Posterior cingulate gyrus (tissue), 11 donors: ENCODE measurements at regions not wholly inside any gene's neighbourhood (a gene's known extent, or its start where the extent isn't known, plus 50 kb on each side); places are given as distances from the start of the nearest gene placed in this dataset.

Experiments
- DNase-seq, 10 donors: peaks; one replicate each; pipeline versions ENCODE4 v3.0.0 to v3.0.0-alpha.2; 2020 to 2021; ENCODE audit warnings: mixed read lengths in 3 of 10
- intact Hi-C: fragments of 100-400 bp; cut with DNase I; formaldehyde crosslinking; loops from one replicate; pipeline ENCODE4 v1.15.1; 2023

GRCh38 chr5:4990017-4990416 lies 150.1 kb upstream of the ADAMTS16 start:
- no peak for DNase-seq
- intact Hi-C loops, result no loop called here

DNA sequence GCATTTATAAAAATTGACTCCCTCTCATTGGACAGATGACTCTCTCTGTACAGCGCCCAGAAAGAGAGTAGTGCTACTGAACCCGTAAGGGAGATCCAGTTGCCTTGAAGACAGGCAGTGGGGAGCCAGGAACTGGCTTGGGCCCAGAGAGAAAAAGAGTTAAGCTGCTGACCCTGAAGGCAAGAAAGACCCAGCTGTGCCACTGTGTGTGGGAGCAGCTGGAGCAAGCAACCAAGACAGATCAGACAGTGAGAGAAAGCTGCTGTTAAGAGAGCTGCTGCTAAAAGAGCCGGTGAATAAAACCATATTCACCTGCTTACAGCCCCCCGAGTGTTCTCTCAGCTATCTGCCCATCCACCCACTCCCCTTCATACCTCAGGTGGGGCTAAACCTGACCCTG lies 149.7 kb upstream of the ADAMTS16 start:
- no peak for DNase-seq
- intact Hi-C loops, result no loop called here

DNA sequence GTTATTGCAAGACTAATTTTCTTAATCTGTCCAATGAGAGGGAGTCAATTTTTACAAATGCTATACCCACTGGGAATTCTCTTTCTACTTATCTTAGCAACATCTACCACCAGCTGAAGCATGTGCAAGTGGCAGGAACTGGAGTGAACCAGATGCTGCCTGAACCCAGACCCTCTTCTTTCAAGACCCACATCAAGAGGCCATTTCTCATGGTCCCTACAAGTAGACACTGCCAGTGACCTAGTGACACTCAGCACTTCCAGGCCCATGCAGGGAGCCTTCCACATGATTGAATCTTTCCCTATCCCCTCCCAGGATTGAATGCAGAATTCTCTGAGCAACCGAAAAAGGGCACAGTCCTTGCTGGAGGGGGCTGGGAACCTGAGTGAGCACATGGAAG lies 148.2 kb upstream of the ADAMTS16 start:
- DNase-seq, result no peak
- intact Hi-C loops, result no loop called here

GRCh38 chr5:4995014-4995413 lies 145.1 kb upstream of the ADAMTS16 start:
- DNase-seq, result no peak
- intact Hi-C loops, result no loop called here

DNA sequence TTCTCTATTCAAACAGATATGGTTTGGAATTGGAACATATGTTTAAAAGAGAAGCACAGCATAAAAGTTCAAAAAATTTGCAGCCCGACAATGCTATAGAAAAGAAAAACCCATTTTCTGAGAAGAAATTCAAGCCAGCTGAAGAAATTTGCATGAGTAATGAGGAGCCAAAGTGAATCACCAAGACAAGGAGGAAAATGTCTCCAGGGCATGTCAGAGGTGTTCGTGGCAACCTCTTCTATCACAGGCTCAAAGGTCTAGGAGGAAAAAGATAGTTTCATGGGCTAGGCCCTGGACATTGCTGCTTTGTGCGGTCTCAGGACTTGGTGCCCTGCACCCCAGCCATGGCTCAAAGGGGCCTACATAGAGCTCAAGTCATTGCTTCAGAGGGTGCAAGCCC lies 134.8 kb upstream of the ADAMTS16 start:
- intact Hi-C loops, result no loop called here
- no peak for DNase-seq

- intact Hi-C loops, result no loop called here
These were observed 133.6 kb upstream of the ADAMTS16 start for GRCh38 chr5:5006548-5006947.

GRCh38 chr5:5009240-5009639 lies 130.9 kb upstream of the ADAMTS16 start:
- no peak for DNase-seq
- intact Hi-C loops, result no loop called here

More at GRCh38 chr5:5006548-5006947, 133.6 kb upstream of the ADAMTS16 start:
- no peak for DNase-seq

DNA sequence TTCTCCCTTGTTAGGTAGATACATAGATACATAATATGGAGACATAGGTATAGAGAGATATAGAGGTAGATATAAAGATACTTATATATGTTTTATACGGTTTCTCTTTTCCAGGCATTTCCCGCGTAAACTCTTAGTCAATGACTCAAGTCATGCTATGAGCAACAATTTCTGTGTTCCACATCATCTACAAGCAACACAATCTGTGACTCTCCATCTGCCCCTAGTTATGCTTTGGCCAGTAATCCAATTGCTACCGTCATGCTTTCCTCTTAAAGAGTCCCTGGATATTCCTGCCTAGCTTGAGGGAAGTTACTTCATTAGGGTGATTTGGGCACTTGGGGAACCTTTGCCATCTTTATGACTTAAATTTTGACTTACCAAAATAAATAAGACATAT lies 129.0 kb upstream of the ADAMTS16 start:
- intact Hi-C loops, result no loop called here
- no peak for DNase-seq

DNA sequence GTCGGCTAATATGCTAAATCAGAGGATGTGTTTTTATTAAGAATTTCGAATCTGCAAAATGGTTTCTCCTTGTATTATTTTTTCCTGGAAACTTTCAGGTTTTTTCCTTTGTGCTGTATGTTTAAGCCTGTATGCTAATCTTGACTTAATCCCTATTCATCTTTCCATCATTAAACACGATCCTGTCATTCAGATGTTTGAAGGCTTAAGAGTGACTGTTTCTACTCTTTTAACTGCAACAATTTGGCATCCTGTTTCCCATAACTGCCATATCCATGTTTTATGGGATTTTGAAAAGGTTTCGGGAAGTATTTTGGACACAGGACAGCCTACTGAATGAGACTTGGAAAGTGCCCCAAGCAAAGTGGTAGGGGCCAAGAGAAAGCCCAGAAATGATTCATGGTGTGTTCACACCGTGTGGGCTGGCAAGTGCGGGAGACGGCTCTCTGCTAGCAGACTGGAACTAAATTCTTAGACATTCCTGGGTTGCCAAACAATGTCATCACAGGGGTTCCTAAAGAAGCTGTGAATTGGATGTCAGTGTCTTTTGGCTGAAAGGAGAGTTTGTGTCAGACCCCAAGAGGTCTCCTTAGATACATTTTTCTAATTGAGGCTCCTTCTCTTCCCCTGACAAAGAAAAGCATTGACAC lies 125.4 kb upstream of the ADAMTS16 start:
- peak in 4 of 10 donors; percentile 15 to 91 (median 42) for DNase-seq
- intact Hi-C loops, result no loop called here

GRCh38 chr5:5017827-5018577 lies 122.1 kb upstream of the ADAMTS16 start:
- intact Hi-C loops, result no loop called here
- DNase-seq, result peak in 1 of 10 donors; percentile 50

GRCh38 chr5:5018578-5018970 lies 121.6 kb upstream of the ADAMTS16 start:
- intact Hi-C loops, result no loop called here
- no peak for DNase-seq

DNA sequence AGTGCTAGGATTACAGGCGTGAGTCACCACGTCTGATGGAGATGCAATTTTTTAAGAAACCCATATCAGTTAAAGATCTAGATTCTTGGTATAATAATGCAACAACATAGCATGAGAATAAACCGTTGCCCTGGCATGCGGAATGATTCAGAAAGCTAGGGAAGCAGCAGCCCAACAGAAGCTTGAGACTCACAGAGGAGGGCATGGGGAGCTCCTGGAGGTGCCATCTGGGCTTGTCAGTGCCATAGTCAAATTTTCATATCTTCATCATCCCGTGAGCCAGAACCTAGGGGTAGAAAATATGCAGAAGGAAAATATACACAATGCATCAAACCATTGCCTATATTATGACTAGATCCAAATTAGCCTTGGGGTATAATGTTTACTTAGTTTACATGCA lies 118.7 kb upstream of the ADAMTS16 start:
- intact Hi-C loops, result no loop called here
- no peak for DNase-seq

- intact Hi-C loops, result no loop called here
- no peak for DNase-seq
These were observed 114.9 kb upstream of the ADAMTS16 start for GRCh38 chr5:5025098-5025773.

- no peak for DNase-seq
These were observed 114.2 kb upstream of the ADAMTS16 start for GRCh38 chr5:5025774-5026408.

DNA sequence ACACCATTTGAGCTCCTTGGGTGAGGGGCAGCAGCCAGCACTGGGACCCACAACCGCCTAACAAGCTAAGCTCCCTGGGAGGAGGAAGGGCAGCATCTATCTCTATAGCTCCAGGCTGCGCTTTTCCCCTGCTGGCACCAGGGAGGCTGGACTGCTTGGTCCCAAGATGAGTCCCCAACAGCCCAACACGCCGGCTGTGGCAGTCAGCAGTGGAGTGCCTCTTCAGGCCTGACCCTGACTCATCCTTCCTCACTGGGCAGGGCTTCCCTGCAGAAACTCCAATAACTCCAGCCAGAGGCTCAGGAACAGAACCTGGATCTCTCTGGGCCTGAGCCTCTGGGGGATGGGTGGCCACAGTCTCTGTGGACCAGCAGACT lies 113.7 kb upstream of the ADAMTS16 start:
- DNase-seq, result no peak

More at GRCh38 chr5:5025774-5026408, 114.2 kb upstream of the ADAMTS16 start:
- intact Hi-C loops, result no loop called here

DNA sequence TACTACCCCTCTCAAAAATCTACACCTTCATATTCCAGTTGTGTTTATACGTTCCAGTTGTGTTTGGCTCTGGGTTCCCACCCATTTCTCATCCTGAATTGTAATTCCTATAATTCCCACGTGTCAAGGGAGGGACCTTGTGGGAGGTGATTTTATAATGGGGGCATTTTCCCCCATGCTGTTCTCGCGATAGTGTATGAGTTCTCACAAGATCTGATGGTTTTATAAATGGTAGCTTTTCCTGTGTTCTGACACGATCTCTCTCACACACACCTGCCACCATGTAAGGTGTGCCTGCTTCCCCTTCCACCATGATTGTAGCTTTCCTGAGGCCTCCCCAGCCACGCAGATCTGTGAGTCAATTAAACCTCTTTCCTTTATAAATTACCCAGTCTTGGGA lies 108.5 kb upstream of the ADAMTS16 start:
- intact Hi-C loops, result no loop called here
- no peak for DNase-seq

More for the DNA sequence above, 113.7 kb upstream of the ADAMTS16 start:
- intact Hi-C loops, result no loop called here

- intact Hi-C loops, result no loop called here
- DNase-seq, result no peak
These were observed 102.5 kb upstream of the ADAMTS16 start for GRCh38 chr5:5037674-5038073.

- intact Hi-C loops, result no loop called here
- DNase-seq, result no peak
These were observed 100.2 kb upstream of the ADAMTS16 start for GRCh38 chr5:5039918-5040317.

- intact Hi-C loops, result no loop called here
- DNase-seq, result no peak
These were observed 99.4 kb upstream of the ADAMTS16 start for GRCh38 chr5:5040712-5041111.

DNA sequence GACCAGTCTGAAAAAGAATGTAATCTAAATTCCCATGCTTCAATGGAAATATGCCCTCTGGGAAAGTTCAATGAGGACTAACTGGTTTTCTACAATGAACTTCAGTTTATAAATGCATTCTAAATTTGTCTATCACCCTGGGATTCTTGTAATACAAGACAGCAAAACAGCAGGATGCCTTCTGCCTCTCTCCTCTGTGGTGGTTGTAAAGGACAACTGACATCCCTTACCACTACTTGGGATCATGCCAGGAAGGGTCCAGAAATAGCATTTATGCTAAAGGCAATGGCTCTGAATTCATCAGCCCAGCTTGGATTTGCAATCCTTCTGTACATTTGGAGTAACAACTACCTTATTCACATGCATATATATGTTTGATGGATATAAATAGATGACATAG lies 97.3 kb upstream of the ADAMTS16 start:
- DNase-seq, result no peak
- intact Hi-C loops, result no loop called here

- no peak for DNase-seq
- intact Hi-C loops, result no loop called here
These were observed 96.8 kb upstream of the ADAMTS16 start for GRCh38 chr5:5043346-5043745.
